ENCODE measurements at regions not wholly inside any gene's neighbourhood (a gene's known extent, or its start where the extent isn't known, plus 50 kb on each side); places are given as distances from the start of the nearest gene placed in this dataset.

DNA sequence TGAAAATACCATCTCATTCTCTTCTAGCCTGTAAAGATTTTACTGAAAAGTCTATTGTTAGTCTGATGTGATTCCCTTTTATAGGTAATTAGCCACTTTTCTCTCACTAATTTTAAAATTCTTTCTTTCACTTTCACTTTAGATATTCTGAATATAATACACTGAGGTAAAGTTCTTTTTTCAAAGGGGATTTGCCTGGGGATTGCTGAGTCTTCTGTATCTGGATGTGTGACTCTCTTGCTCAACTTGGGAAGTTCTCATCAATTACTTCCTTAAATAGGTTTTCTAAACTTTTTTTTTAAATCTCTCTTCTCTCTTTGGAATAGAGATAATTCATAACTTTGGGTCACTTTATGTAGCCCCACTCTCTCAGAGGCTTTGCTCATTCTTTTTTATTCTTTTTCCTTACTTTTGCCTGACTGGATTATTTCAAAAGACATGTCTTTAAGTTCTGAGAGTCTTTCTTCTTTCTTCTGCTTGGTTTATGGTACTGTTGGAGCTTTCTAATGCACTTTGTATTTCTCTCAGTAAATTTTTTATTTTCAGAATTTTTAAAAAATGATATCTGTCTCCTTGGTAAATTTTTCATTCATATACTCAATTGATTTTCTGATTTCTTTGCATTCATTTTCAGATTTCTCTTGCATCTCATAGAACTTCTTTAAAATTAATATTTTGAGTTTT is 55.9 kb upstream of the IL12B start:
- ChIA-PET POLR2A (no interaction called here), CTCF (no interaction called here)
- H3K36me3 ChIP-seq (ENCODE audit: control insufficient read depth in 2 of 2, extremely low read depth in 1 of 2, insufficient read depth in 2 of 2, low read length in 2 of 2), result no peaks in the 10 kb centered on the region
- no peak overlapping the region for H3K27ac ChIP-seq (ENCODE audit: insufficient read depth, low read depth, low read length)
- no peaks in the 10 kb centered on the region for H3K27me3 ChIP-seq (ENCODE audit: control insufficient read depth in 2 of 2, insufficient read depth in 2 of 2, low read length in 2 of 2)
- TF ChIP-seq EZH2 (IDR thresholded peaks at IDR 0.05; ENCODE audit: borderline replicate concordance, low read depth, low read length, severe bottlenecking) (no peak), JUN (IDR thresholded peaks at IDR 0.05; ENCODE audit: borderline replicate concordance, insufficient read depth, insufficient read length, low read depth) (no peak), POLR2A (IDR thresholded peaks at IDR 0.05; ENCODE audit: low read depth, low read length) (no peak), POLR2AphosphoS5 (IDR thresholded peaks at IDR 0.05; ENCODE audit: insufficient read depth, low read depth, low read length) (no peak), MYC (IDR thresholded peaks at IDR 0.05; ENCODE audit: low read depth, low read length) (no peak), FOS (IDR thresholded peaks at IDR 0.05; ENCODE audit: borderline replicate concordance, insufficient read depth, low read length) (no peak), GATA2 (IDR thresholded peaks at IDR 0.05; ENCODE audit: insufficient read depth, insufficient read length, low read depth, low read length) (no peak)
- TF ChIP-seq, protein P1, sequence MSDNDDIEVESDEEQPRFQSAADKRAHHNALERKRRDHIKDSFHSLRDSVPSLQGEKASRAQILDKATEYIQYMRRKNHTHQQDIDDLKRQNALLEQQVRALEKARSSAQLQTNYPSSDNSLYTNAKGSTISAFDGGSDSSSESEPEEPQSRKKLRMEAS (IDR thresholded peaks at IDR 0.05; ENCODE audit: insufficient read depth, insufficient read length), result no peak
- TF ChIP-seq, protein P2, sequence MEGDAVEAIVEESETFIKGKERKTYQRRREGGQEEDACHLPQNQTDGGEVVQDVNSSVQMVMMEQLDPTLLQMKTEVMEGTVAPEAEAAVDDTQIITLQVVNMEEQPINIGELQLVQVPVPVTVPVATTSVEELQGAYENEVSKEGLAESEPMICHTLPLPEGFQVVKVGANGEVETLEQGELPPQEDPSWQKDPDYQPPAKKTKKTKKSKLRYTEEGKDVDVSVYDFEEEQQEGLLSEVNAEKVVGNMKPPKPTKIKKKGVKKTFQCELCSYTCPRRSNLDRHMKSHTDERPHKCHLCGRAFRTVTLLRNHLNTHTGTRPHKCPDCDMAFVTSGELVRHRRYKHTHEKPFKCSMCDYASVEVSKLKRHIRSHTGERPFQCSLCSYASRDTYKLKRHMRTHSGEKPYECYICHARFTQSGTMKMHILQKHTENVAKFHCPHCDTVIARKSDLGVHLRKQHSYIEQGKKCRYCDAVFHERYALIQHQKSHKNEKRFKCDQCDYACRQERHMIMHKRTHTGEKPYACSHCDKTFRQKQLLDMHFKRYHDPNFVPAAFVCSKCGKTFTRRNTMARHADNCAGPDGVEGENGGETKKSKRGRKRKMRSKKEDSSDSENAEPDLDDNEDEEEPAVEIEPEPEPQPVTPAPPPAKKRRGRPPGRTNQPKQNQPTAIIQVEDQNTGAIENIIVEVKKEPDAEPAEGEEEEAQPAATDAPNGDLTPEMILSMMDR (IDR thresholded peaks at IDR 0.05; ENCODE audit: extremely low read depth in 1 of 2, insufficient read depth in 1 of 2, low read depth in 1 of 2, low read length in 2 of 2), result no peak
- H3K79me2 ChIP-seq (ENCODE audit: control insufficient read depth, insufficient read depth, low read length), result no peaks in the 10 kb centered on the region
- no peaks in the 10 kb centered on the region for H3K4me1 ChIP-seq (ENCODE audit: control insufficient read depth, extremely low read depth, insufficient read depth, low read length)
- H4K20me1 ChIP-seq (replicated peaks; ENCODE audit: control insufficient read depth, extremely low read depth, insufficient read depth, low read length), result no peaks in the 10 kb centered on the region
- intact Hi-C loops (cut with micrococcal nuclease), result no loop called here
- no peak for FAIRE-seq
- no TSS peak for BruUV-seq (replicated peaks)
- DNase-seq (ENCODE audit: low read depth, low spot score), result no peak
- no peaks in the 10 kb centered on the region for H3K9me1 ChIP-seq (replicated peaks; ENCODE audit: control insufficient read depth, extremely low read depth, insufficient read depth, low read length)
- dilution Hi-C loops (cut with MboI; ENCODE audit: extremely low pct_ligation_motif_present, low sequenced_read_pairs), result no loop called here
- no peak overlapping the region for H3K9ac ChIP-seq (replicated peaks; ENCODE audit: extremely low read depth, insufficient read depth, low read length)
- H3K9me3 ChIP-seq (replicated peaks; ENCODE audit: control insufficient read depth, insufficient read depth, low read length), result peaks cover 2% of the 10 kb centered on the region
- no peak overlapping the region for H3K4me3 ChIP-seq (replicated peaks in 1 of 3; ENCODE audit: insufficient read depth in 1 of 3, low read depth in 1 of 3, low read length in 3 of 3)
- H2AFZ ChIP-seq (ENCODE audit: low read depth, low read length), result no peak overlapping the region
- H3K4me2 ChIP-seq (ENCODE audit: insufficient read depth, low read length), result no peak overlapping the region
